HG03159 (cell line): ENCODE measurements at regions not wholly inside any gene's neighbourhood (a gene's known extent, or its start where the extent isn't known, plus 50 kb on each side); places are given as distances from the start of the nearest gene placed in this dataset.

Experiments used
- ATAC-seq: cut with Tn5 transposase; IDR thresholded peaks from one replicate; pipeline ENCODE4 v1.9.1; 2021; ENCODE audit warnings: mild to moderate bottlenecking, moderate library complexity; ENCODE audit not compliant: unreplicated experiment

GRCh38 chr2:7824211-7824610, 857.6 kb upstream of the ID2 start:
- no peak for ATAC-seq

- peak; percentile 74 for ATAC-seq
Measured at GRCh38 chr2:7825591-7826312, 856.1 kb upstream of the ID2 start.

- ATAC-seq, result no peak
Measured at GRCh38 chr2:7826656-7827055, 855.2 kb upstream of the ID2 start.

GRCh38 chr2:7829241-7829640, 852.6 kb upstream of the ID2 start:
- no peak for ATAC-seq

- ATAC-seq, result no peak
Measured at GRCh38 chr2:7830616-7831015, 851.2 kb upstream of the ID2 start.

- no peak for ATAC-seq
Measured at GRCh38 chr2:7835151-7835550, 846.7 kb upstream of the ID2 start.

- peak; percentile 99 for ATAC-seq
Measured at GRCh38 chr2:7835693-7836680, 845.9 kb upstream of the ID2 start.

- ATAC-seq, result no peak
Measured at GRCh38 chr2:7837237-7837760, 844.6 kb upstream of the ID2 start.

GRCh38 chr2:7838669-7839068, 843.2 kb upstream of the ID2 start:
- ATAC-seq, result no peak

GRCh38 chr2:7840651-7841380, 841.0 kb upstream of the ID2 start:
- ATAC-seq, result no peak

GRCh38 chr2:7841751-7842150, 840.1 kb upstream of the ID2 start:
- ATAC-seq, result no peak

- ATAC-seq, result no peak
Measured at GRCh38 chr2:7844414-7844965, 837.4 kb upstream of the ID2 start.

- no peak for ATAC-seq
Measured at GRCh38 chr2:7845332-7845731, 836.5 kb upstream of the ID2 start.

- ATAC-seq, result no peak
Measured at GRCh38 chr2:7846607-7847006, 835.2 kb upstream of the ID2 start.

- no peak for ATAC-seq
Measured at GRCh38 chr2:7847321-7847720, 834.5 kb upstream of the ID2 start.

GRCh38 chr2:7849027-7849426, 832.8 kb upstream of the ID2 start:
- no peak for ATAC-seq

- ATAC-seq, result no peak
Measured at GRCh38 chr2:7849531-7849930, 832.3 kb upstream of the ID2 start.

GRCh38 chr2:7852546-7852945, 829.3 kb upstream of the ID2 start:
- no peak for ATAC-seq

GRCh38 chr2:7857904-7858303, 824.0 kb upstream of the ID2 start:
- ATAC-seq, result no peak

GRCh38 chr2:7858624-7859023, 823.2 kb upstream of the ID2 start:
- no peak for ATAC-seq

- no peak for ATAC-seq
Measured at GRCh38 chr2:7860693-7861092, 821.2 kb upstream of the ID2 start.
